GM12878 (cell line): ENCODE measurements at regions not wholly inside any gene's neighbourhood (a gene's known extent, or its start where the extent isn't known, plus 50 kb on each side); places are given as distances from the start of the nearest gene placed in this dataset.

Source experiments
- ATF2 ChIP-seq: IDR thresholded peaks from 2 replicates; pipeline ENCODE4 v1.6.1; 2012; ENCODE audit warnings: low read length, inconsistent platforms
- CEBPZ ChIP-seq: fragments of 150-350 bp; IDR thresholded peaks from 2 replicates; pipeline ENCODE4 v1.6.1; 2016; ENCODE audit warnings: low read depth, low read length
- IRF4 ChIP-seq: IDR thresholded peaks from 2 replicates; pipeline ENCODE4 v1.6.1; 2011; ENCODE audit warnings: low read depth, low read length
- RB1 ChIP-seq: fragments of 450-650 bp; formaldehyde crosslinking; IDR thresholded peaks from 2 replicates; pipeline ENCODE4 v1.6.1; 2017; ENCODE audit warnings: mild to moderate bottlenecking, borderline replicate concordance
- SKIL ChIP-seq: fragments of 450-650 bp; IDR thresholded peaks from 2 replicates; pipeline ENCODE4 v1.6.1; 2017; ENCODE audit warnings: mild to moderate bottlenecking, low read depth, inconsistent platforms; ENCODE audit not compliant: poor library complexity, severe bottlenecking
- SPI1 ChIP-seq: IDR thresholded peaks from 2 replicates; pipeline ENCODE4 v1.6.1; 2011; ENCODE audit warnings: low read depth, mild to moderate bottlenecking, low read length, moderate library complexity, borderline replicate concordance; ENCODE audit not compliant: insufficient read depth
- TCF12 ChIP-seq: IDR thresholded peaks from 2 replicates; pipeline ENCODE4 v1.6.1; 2011; ENCODE audit warnings: low read depth, mild to moderate bottlenecking, low read length
- ZBTB40 ChIP-seq: fragments of 450-650 bp; IDR thresholded peaks from 2 replicates; pipeline ENCODE4 v1.6.1; 2016; ENCODE audit warnings: mild to moderate bottlenecking, moderate library complexity, borderline replicate concordance

GRCh38 chr13:22063416-22064124 is 392.7 kb downstream of the FGF9 start (continued):
- TF ChIP-seq ZBTB40 (no peak), RB1 (no peak), SKIL (no peak), ATF2 (no peak), CEBPZ (no peak), SPI1 (no peak), IRF4 (no peak), TCF12 (no peak)
